Amniotic epithelial cell (primary cell): ENCODE measurements at regions not wholly inside any gene's neighbourhood (a gene's known extent, or its start where the extent isn't known, plus 50 kb on each side); places are given as distances from the start of the nearest gene placed in this dataset.

Experiments used
- DNase-seq: peaks from one replicate; pipeline ENCODE4 v3.0.0-alpha.2; 2010; ENCODE audit warnings: low read depth

DNA sequence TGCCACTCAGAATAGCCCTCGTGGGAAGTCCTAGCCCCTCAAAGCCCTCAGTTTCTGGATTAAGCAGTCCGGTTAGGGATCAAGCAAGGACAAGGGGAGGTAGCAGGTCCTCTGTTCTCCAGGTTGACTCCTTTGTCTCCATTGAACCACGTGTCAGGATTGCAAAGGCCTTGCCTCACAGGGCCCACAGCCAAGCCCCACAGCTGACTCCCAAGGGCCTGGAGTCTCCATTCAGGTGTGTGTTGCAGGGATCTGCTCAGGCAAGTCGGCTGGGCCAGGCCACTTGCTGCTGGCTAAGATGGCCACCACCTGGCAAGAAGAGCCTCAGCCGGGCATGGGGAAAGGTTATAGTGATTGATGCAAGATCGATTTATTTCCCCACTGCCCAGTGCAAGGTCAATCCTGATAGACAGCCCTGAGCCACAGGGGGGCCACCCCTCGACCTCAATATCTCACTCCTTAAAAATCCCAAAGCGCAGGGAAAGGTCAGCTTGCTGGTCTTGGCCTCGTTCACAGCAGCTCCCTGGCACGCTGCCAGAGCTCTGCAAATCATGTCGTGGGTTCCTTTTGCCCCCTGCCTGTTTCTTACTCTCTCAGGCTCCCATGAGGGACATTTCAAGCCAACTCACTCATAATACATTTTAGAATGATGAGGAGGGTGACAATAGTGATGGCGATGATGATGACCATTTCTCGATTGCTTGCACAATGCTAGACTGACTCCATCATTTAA lies 75.9 kb downstream of the EDN3 start:
- no peak for DNase-seq

DNA sequence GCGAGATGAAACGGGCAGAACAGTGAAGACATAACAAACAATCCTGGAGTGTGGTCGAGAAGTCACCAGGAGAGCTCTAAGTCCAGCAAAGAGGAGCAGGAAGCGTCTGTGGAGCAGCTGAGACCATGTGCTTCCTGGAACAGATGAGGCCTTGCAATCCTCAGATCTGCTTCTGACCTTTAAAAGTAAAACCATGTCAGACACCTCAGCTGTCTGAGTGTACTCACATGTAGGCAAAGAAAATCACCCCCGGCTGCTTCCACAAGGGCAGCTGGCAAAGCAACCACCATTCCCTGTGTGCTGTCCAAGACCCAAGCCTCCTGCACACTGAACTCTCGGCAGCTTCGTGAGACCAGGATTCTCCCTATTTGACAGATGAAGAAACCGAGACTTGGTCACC lies 76.6 kb downstream of the EDN3 start:
- DNase-seq = no peak

DNA sequence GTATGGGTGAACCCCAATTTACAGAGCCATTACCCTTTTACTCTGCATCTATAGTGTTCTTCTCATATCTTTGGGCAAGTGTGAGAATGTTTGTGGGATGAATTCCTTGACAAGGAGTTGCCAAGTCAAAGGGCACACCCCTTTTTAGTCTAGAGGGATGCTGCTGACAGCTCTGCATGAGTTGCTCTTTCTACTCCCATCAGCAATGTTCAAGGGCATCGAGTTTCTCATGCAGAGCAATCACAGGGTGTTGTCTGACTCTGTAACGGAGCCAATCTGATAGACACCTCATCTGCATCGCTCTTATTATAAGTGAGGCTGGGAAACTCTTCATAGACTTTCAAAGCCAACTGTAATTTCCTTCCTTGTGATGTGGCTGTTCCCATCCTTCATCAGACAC lies 77.4 kb downstream of the EDN3 start:
- DNase-seq = no peak

DNA sequence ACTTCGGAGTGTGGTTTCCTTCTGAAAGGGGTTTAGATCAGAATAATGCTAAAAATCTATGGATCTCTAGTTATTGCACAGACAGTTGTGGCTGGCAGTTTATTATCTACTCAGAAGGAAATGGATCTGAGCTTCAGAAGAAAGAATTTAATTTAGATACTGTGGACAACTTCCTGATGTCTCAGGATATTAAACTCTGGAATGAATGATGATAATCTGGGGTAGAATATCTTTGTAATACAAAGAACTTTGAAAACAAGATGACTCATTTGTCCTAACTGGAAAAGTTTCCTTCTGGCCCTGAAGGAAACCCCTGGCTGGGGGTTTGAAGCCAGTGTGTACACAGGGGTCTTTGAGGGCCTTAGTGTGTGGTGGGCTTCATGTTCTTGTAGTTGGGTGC lies 78.0 kb downstream of the EDN3 start:
- no peak for DNase-seq

DNA sequence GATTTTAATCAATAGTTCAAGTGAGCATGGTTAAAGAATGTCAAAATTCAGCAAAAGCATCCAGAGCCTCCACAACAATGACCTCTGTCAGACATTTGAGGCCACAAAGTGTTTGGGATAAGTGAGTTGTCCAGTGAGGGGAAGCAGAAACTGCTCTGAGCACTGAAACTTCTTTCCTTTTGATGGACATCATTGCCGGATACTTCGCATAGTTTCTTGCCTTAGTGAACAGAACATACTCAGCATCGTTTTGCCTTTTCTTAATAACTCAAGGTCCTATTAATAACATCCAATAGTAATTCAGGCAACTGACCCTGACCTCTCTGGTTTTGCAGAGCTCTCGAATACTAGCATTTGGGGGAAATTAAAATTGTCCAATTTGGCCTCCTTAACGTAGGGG lies 78.6 kb downstream of the EDN3 start:
- DNase-seq = no peak

DNA sequence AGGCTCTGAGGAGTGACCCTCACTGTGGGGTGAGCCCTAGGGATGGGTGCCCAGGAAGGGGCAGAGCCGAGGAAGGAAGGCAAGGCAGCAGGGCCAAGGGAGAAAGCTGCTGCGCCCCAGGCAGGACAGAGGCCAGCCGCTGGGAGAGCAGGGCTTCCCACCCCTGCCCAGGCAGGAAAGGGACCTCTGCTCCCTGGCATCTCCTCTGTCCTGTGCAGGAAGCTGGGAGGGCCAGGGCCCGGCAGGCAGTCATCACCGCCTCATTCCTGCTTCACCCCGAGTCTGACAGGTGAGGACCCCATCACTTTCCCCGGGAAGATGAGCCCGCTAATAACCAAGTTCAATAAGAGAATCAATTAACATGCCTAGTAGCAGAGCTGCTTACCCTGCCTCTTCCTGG lies 81.3 kb downstream of the EDN3 start:
- DNase-seq = no peak

DNA sequence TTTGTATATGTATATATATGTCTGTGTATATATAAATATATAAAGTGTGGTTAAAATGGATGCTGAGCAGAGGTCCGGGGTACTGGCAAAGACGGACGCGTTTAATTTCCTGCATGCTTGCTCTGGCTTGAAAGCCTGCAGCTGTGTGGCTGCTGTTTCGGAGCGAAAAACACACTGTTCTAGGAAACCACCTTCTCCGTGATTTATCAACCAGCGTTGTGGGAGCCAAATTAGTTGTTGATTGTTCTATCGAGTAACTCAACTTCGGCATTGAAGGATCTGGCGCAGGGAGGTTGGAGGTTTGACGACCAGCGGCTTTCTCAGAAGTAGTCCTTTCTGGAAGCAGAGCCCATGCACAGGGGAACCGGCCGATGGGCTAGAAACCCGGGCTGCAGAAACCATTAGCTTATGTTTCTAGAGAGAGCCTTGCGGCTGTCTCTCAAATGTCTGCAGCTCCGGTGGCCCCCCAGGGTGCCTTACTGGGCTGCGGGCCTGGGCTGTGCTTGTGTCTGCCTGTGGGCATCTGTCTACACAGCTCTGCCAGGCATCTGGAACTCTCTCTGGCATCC lies 81.8 kb downstream of the EDN3 start:
- no peak for DNase-seq

DNA sequence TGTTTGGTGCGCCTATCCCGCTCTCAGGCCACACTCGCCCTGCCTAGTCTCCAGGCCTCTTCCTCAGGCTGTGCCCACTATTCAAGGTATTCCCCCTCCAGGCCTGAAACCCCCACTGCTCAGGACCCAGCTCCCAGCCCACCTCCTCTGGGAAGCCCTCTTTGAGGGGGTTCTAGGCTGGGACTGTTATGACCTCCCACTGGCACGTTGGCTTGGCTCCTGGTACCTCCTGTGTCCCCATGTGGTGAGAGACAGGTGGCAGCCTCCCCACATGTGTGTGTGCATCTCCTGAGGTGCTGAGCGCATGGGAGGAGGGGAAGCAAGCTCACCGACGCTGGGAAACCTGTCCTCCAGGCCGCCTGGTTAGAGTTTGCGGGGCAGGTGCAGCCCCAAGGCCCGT lies 82.5 kb downstream of the EDN3 start:
- no peak for DNase-seq

DNA sequence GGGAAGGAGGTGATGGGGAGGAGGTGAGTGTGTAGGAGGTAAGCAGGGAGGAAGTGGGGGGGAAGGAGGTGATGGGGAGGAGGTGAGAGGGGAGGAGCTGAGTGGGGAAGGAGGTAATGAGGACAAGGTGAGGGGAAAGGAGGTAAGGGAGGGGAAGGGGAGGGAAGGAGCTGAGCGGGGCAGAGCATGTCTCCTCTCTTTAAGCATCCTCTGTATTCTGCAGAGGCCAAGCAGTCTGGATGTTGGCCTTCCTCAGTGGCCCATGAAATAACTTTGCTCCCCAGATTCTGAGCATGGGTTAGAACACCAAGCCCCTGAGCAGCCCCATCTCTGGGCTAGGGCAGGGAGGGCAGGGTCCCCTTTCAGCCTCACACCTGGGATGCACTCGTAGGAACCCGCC lies 84.6 kb downstream of the EDN3 start:
- no peak for DNase-seq

DNA sequence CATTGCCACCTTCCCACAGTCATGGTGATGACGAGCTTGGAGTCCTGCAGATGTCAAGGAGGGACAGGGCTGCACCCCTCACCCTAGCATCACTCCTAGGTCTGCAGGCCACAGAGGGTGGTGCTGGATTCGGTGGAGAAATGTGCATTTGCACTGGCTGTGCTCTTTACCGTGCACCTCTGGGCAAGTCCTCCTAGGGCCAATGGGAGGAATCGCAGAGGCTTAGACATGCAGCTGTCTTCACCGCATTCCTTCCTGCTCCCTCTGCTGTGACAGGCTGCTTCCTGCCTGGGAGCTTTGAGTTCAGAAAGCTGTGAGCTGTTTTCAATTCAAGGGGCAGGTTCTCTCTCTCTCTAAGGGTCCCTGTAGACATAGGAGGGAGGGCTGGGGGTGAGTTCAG lies 85.1 kb downstream of the EDN3 start:
- no peak for DNase-seq

DNA sequence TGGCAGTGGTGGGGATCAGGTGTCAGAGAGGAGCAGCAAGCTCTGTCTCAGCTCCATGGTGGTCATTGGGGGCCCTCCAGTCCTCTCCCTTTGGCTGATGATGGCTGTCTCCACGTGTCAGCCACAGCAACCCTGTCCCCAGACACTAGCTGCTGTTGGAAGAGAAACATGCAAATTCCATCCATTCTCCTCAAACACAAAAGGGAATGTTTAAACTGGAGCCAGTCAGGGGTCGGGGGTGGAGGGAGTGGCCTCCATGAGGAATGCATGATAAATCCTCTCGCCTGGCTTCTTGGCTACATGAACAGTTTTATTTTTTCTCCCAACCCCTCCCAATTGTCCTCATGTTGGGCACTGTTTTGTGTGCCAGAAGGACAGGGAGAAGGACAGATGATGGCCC lies 86.4 kb downstream of the EDN3 start:
- no peak for DNase-seq

DNA sequence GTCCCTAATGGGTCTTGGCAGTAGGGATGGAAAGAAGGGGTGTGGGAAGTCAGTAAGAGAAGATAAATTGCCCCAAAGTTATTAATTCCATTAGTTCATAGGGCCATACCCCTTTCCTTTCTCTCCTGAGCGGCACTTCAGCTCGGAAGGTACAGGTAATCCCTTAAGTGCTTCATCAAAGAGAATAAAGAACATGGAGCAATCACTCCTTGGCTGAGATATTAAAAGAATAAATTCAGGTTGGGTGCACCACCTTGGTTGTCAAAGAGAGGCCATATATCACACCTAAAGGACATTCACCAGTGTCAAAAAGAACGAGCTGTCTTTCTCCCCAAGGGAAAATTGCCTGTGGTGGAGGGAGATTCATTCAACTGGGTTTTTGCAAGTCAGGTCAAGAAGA lies 87.5 kb downstream of the EDN3 start:
- DNase-seq = no peak

DNA sequence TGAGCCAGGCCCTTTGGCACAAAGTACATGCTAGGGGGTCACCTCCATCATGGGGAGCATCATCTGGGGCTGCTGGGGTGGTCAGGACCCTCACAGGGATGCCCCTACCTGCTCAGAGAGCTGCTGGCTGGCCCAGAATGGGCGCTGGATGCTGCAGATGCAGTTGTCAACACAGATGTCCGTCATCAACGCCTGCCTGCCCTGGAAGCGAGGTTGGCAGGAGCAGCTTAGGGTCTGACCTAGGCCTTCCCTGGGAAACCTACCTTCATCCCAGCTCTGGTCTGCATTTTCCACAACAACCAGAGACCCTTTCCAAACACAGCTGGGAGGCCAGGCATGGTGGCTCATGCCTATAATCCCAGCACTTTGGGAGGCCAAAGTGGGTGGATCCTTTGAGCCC lies 88.0 kb downstream of the EDN3 start:
- no peak for DNase-seq

DNA sequence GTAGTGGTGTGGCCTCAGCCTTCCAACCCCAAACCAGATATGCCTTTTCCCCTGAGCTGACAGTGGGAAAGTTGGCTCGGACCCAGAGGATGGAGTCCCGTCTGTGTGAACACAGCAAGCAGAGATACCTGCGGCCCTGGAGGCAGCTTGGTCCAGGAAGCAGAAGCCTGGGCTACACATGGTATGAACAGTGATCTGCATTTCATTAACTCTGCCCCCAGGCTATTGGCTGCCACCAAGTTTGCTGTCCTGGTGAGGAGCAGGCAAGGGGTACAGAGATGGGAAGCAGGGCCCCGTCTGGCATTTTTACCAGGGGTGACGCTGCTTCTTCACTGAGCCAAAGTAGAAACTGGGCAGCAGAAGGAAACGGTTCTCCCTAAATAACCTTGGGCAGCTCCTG lies 90.0 kb downstream of the EDN3 start:
- no peak for DNase-seq

DNA sequence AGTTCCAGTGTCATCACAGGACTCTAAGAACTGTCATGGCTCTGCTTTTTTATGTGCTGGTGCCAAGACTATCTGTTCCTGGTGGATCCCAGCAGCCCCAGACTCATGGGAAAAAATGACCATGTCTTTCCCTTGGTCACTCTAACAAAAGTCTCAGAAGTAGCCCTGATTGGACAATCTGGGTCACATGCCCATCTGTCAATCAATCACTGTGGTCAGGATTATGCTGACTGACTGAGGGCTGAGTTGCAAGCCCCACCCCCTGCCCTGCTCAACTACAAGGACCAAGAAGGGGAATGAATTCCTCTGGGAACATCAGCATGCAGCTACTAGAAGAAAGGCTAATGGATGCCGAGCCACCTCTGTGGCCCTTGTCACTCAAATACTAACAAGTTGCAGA lies 91.6 kb downstream of the EDN3 start:
- no peak for DNase-seq

DNA sequence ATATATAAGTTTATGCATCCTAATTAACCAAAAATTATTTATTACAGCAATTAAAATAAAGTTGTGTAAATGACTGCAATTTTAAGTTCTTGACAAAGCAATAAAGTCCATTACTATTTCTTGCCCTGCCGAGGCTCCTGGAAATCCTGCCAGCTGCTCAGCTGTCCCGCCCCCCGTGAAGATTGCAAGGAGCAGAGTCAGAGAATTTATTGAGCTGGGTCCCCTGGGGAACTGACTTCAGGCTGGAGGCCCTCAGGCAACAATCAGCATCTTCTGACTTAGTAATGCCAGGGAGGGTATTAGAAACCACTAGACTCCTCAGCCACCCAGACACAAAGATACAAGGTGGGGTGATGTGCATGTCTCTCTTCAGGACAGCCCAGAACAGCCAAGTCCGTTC lies 92.3 kb downstream of the EDN3 start:
- no peak for DNase-seq

DNA sequence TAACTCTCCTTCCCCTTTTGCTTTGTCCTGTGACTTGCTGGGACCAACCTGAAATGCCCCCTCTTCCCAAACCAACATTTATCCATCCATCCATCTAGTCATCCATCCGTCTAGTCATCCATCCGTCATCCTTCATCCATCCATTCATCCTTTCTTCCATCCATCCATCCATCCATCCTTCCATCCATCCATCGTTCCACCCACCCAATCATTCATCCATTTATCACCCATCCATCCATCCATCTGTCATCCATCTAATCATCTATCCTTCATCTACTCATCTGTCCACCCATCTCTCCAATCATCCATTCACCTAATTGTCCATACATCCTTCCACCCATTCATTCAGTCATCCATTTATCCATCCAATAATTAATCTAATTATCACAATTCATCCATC lies 92.7 kb downstream of the EDN3 start:
- no peak for DNase-seq

DNA sequence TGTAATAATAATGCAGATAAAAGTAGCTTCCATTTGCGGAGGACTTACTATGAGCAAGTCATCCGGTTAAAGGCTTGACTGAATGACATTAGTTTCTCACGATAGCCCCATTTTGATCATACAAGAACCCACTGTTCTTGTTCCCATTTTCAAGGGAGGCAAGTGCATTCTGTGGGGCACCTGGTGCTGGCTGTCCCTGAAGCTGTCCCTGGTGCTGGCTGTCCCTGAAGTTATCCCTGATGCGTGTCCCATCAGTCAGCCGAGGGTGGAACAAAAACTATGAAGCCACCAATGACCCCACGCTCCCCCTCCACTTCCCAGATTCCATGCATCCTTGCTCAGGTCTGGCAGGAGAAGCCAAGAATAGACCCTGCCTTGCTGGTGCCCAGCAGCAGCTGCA lies 95.3 kb downstream of the EDN3 start:
- DNase-seq = no peak

DNA sequence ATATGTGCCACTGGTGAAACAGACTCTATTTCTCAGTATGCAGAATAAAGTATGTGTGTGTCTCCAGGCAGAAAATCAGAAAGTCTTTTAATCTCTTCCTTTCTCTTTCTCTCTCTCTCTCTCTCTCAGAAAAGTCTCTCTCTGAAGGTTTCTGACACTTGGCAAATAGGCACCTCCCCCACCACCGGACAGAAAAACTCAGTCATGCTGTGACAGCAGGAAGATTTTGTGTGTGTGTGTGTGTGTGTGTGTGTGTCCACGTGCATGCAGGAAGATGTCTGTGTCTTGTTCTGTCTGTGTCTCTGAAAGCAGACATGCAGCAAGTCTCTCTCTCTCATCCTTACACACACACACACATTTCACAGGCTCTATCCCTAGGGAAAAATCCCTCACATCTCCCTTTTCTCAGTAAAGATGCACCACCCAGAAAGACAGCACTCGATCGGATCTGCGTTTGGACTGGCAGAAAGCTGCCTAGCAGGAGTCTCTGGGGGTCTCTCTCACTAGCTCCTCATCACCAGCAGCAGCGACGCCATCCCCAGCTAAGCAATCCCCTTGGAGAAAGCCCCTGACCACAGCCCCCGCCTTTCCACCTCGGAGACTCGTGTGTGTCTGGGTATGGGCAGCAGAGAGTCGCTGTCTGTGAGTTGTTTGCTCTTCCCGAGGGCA lies 98.3 kb downstream of the EDN3 start:
- no peak for DNase-seq

DNA sequence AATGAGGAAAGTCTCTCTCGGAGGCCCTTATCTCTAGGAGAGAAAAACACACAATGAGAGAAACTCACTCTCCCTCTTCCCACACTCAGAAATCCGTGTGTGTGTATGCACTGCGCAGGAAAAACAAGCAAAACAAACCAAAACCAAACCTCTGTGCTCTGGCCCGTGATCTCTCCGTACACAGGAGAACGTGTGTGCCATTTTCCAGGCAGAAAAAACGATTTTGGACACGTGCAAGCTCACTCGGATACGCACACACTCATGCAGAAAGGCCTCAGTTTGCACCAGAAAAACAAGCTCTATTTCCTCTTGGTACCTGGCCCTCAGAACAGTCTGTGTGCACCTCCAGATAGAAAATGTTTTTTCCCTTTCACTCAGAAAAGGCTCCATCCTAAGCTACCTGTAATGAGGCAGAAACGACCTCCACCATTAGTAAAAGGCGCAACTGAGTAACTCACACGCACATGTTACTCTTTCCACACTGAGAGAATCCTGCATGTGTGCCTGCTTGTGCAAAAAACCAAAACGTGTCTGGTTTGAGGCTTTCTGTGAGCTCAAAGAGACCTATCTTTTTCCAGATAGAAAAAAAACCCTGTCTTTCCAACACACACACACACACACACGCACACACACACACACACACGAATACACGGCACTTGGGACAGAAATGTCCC lies 99.2 kb downstream of the EDN3 start:
- DNase-seq = no peak

DNA sequence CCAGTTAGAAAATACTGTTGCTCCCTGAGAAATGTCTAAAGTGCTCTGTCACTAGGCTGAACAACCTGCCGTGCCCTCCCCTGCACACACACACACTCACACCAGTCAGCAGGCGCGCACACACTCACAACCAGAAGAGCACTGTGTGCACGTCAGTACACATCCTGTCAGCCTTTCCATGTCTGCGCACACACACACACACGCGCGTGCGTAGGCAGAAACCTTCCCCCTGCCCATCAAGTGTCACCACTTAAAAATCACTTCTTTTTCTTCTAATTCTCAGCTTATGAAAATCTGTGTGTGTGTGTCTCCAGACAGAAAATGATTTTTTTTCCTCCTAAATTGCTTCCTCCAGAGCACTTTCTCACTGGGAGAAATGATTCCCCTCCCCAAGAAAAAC lies 100.3 kb downstream of the EDN3 start:
- no peak for DNase-seq

DNA sequence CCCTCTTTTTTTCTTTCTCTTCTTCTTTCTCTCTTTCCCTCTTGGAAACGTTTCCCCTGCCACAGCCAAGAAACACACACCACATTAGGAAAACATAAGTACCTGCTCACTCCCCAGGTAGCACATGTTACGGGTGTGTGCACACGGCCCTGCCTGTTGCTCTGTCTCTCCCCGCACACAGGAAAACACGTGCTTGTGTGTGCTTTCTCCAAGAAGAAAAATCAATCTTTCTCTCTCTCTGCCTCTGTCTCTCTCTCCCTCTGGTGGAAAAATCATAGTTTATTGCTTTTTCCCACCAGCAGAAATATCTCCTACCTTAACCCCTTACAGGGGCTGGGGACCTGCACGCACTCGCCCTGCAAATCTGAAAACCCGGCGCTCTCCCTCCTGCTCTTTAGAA lies 102.3 kb downstream of the EDN3 start:
- no peak for DNase-seq

DNA sequence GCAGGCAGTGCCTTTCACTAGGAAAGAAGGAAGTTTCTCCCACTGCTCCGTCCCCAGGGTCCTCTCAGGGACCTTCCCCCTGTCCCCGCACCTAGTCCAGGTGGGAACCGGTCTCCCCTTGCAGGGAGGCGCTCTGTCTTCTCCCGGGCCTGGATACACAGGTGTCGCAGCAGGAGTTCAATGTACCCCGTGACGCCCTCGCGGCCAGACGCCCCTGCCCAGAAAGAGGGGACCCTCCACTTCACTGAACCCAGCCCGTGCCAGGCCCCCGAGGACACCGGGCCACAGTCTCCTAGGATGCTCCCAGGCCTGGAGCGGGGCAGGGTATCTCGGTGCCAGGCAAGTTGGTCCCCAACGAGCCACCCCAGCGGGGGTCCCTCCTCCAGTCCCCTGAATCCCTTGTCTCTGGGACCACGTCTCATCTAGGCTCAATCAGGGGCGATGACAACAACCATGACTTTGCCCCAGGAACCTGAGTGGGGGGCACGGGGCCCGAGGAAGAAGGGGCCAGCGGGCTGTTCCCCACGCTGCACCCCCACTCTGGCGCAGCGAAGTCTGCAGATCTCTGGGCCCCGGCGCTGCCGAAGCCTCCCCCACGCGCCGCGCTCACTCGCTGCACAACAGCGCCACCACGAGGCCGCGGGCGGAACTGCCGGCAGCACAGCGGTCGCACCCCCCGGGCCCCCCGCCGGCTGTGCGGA lies 103.0 kb downstream of the EDN3 start:
- no peak for DNase-seq
